Activated CD8-positive, alpha-beta memory T cell treated with anti-CD3 and anti-CD28 coated beads, Interleukin-2, amount 50 U/mL, for 1 hour (primary cell): ENCODE measurements at regions not wholly inside any gene's neighbourhood (a gene's known extent, or its start where the extent isn't known, plus 50 kb on each side); places are given as distances from the start of the nearest gene placed in this dataset.

ENCODE experiments used
- DNase-seq: peaks from one replicate; pipeline ENCODE4 v3.0.0-alpha.2; 2020; ENCODE audit errors: extremely low read depth

DNA sequence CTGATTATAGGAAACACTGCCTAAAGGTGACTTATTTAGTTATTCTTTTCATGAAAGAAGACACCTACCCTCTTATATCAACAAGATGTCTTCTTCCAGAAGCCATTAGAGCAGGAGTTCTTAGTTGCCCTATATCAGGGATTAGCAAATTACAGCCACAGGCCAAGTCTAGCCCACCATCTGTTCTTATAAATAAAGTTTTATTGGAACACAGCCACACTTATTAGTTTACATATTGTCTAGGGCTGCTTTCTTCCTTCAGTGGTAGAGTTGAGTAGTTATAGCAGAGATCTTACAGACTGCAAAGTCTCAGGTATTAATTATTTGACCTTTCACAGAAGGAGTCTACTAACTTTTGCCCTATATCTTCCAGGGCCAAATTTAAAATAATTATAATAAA lies 157.2 kb upstream of the NOCT start:
- DNase-seq: no peak

DNA sequence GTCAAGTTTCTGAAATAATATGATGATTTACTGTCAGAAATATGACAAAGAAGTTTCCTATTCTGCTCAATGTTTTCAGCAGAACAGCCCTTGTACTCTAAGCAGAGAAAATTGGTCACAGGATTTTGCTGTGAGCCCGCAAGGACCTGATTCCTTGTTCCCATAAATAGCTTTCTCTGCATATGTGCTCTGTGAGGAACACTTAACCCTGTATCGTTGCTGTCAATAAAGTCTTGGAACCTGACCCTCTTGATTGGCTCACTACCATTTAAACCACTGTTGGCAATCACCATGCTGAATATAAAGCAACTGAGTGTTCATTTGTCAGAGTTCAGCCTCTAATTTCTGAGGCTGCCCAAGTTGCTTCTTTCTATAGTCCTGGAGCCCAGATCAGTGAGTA lies 158.2 kb upstream of the NOCT start:
- no peak for DNase-seq

DNA sequence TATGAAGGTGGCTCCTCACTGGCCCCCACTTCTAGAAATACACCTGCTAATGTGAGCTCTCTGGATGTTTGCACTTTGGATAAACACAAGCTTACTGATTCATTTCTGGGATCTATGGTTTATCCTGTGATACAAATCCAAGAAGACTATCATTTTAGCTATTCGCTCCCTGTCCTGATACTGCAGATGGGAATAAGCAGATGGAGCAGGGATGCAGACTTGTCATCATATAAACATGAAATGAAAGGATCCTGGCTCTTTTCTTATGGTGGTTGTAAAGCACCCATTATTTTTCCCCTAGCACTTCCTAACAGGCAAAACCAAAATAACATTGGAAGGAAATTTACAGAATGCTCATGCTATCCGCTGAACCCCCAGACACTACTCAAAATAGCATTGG lies 162.9 kb upstream of the NOCT start:
- no peak for DNase-seq

DNA sequence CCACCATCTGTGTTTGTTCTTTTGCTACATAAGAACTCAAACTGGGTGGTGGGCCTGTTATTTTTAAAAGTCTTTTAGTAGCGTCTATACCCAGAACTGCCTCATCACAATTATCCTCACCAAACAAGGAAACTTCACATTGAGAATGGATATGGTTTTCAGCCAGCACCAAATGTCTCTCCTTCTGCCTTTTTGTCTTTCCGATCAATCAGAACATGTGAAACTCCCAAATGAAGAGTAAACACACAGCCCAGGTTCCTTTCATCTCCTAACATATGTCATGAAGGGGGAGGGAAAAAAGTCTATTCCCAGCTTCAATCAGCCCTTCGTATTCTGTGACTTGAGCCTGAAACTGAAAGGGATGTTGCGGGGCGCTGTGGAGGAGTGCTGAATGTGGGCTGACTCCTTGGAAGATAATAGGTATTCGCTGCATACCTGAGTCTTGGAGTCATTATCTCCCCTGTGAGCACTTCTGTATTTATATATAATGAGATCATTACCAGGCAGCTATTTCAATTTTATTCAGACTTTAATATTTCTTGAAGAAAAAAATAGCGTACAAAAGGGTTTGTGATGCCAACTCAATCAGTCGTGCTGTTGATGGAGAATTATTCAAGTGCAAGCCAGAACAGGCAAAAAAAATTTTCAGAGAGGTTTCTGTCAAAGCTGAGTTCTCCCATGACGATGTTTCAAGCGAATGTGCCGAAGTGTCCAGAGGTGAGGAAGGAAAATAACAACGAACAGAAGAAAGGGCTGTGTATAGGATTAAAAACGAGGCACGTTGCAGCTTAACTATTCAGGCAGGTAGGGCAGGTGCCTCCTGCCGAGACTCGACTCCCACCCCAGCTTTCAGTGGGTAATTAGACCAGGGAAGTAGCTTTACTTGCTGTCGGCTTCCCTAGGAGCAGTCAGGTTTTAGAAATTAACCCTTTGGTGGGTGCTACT lies 163.9 kb upstream of the NOCT start:
- no peak for DNase-seq

DNA sequence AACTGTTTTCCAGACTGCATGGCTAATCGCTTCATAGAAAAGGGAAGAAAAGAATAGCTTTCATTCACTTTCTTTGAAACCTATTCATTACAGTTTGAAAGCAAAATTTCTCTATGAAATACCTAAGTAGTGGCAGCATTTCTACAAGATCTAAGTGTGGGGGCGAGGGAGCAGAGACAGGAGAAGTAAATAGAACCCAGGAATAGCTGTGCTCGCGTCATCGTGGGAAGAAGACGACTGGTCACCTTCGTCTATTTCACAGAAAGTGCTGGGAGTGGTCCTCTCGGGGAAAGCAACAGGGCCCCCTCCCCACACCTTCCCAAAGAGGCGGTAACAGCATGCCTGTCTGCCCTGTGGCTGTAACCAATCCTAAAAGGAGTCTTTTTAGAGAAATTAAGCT lies 169.9 kb upstream of the NOCT start:
- DNase-seq: no peak

DNA sequence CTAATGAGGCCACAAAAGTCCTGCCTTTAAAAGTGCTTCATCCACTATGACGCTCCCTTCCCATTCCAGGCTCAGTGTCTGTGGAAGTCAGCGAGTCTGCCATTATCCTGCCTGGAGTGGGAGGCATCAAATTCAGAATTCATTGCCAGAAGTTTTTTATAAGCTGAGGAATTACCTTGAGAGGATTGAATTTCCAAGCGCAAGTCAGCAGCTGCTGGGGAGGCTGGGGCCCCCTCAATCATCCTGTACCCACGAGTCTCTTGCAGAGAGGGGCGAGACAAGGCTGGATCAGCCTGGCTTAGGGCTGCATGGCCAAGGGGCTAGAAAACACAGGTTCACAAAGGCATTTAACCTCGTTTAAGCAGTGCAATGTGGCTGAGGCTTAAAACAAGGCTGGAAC lies 170.5 kb upstream of the NOCT start:
- DNase-seq: no peak

DNA sequence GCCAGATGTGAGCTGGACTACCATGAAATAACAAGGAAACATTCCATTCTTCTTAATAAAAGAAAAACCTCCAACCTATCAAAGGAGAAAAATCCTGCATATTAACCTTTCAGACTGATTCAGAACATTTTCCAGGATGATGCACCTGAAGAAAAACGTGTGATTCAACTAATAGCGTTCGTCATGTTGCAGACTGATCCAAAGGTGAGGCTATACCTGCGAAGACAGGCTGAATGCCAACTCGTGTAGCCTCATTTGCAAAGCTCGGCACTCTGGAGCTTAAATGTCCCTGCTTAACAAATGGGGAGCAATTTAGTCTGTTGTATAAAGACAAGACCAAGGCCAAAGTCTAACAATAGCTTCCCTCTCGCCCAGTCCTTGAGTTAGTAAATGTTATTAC lies 172.0 kb upstream of the NOCT start:
- DNase-seq: no peak

DNA sequence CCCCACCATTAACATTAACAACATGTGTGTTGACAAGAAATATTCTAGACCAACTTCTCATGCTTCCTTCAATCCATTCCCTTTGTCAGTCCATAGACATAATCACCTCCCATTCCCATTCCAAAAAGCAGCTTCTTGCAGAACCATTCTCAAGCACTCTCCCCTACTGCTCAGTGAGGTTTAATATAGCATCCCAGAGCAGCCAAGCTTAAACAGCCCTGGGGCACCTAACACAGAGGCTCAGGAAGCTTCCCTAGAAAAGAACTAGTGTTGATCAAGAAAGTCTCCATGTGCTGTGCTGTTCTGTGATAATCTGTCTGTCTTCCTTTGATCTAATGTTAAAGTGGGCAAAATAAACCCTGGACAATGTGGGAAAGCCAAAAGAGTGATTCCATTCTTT lies 174.2 kb upstream of the NOCT start:
- DNase-seq: no peak

DNA sequence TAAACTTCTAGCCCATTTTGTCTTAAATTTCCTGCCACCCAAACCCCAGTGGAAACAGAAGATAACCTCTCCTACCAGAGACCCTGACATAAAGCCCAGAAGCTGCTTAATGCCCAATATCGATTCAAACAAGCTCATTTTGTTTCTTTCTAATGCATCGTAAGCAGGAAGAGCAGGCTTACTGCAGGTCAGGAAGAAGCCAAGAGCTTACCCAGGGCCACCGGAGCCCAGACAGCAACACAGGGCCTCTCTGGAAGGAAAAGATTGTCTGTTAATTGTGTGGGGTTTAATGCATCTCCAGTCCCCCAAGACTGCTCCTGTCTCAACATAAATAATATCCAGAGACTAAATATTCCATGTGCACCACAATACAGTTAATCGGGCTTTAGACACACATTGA lies 177.3 kb upstream of the NOCT start:
- no peak for DNase-seq

DNA sequence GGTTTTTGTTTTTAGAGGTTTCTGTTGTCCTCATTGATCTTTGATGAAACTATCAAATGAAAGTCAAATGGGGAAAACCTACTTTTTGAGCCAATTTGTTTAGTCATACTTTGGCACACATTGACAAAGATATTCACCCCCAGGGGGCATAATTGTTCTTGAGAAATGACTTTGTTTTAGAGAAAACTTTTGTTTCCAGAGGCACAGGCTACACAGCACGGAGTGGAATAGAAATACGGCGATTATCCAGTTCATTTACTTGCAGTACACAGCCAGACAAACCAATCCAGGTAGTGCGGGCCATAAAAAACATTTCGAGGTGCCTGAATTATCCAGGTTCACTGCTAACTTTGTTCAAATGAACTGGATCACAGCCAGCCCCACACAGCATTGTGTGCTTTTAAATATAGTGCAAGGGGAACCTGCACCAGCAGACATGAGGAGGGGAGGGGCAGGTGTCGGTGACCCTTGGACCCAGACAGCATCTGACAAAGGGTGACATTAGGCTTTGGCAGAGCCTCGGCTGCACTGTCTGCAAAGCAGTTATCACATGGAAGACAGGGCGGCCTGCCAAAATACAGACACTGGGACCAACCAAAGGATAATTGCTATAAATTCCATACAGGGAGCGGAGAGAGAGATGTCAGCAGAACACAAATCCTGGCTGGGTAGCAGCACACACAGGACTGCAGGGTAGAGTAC lies 179.6 kb upstream of the NOCT start:
- no peak for DNase-seq

DNA sequence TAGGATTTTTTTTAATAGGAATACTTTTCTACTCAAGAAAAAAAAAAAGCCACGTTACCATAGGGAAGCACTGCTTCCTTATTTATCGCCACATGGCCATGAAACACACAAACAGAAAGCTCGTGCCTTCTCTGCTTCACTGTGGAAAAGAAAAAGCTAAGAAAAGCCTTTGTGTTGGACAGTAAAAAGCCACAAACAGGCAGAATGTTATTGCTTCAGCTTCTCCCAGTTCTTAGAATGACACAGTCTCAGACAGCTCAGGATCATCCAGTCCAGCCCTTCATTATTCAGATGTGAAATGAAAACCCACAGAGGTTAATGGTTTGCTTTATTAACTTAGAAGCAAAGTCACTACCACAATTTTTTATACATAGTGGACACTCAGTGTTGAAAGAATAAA lies 181.6 kb upstream of the NOCT start:
- no peak for DNase-seq

DNA sequence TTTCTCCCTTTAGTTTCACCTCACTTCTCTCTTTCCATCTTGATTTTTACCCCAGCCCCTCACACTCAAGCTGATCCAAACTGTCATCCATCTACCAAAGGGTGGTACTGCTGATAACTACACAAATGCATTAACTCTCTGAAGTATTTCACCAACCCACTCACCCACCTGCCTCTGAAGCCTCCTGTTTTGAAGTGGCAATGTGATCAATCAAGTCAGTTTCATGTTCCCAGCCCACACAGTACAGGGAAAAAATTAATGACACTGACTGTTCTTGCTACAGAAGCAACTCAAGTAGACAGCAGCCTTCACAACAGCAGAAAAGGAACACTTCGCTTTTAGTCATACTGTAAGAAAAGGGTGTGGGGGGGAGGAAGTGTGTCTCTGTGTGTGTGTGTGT lies 183.0 kb upstream of the NOCT start:
- no peak for DNase-seq

DNA sequence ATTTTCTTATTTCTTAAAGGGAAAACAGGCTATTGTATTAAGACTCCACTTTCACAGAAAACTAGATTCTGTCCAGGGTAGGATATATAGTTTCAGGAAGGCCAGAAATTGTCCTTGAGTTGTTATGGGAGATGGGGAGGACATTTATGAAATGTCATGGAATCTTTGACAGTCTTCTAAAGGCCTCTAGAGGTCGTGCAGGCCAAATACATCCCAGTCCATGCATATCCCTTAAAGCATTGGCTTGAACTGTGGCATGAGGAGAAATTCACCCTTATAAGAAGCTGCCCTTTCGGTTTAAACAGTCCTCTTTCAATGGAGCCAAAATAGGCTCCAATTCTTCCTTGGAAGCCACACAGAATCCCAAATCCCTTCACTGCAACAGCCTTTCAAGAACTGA lies 183.6 kb upstream of the NOCT start:
- no peak for DNase-seq

DNA sequence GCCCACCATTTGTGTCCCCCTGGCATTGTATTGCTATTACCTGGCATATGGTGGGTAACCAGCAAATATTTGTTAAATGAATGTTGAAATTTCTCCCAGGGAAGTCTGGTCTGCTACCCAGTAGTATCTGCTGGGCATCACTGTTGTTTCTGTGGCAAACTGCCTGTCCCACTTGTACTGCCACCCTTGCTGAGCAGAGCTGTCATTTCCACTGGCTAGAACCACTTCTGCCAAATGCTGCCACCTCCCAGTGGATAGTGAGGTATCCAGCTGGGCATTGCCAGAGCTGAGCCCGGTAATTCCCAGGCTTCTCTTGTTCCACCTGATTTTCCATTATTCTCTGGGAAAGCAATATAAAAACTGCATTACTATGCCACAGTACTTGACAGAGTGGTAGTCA lies 186.7 kb upstream of the NOCT start:
- no peak for DNase-seq

DNA sequence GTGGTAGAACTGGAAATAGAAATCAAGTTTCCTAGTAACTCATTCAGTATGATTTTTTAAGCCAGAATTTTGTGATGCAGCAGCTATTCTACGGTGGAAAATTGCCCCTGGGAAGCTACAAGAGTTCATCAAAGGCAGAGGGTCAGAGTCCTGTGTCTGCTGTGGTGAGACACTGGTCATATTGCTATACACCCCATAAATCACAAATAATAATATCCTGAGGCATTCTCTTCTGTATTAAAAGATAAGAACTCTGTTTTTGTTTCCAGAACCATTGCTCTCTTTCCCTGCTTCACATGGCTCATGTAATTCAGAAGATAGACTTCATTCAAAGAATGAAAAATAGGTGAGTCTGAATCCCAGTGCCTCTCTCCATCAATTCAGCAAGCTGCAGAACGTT lies 188.8 kb upstream of the NOCT start:
- no peak for DNase-seq

DNA sequence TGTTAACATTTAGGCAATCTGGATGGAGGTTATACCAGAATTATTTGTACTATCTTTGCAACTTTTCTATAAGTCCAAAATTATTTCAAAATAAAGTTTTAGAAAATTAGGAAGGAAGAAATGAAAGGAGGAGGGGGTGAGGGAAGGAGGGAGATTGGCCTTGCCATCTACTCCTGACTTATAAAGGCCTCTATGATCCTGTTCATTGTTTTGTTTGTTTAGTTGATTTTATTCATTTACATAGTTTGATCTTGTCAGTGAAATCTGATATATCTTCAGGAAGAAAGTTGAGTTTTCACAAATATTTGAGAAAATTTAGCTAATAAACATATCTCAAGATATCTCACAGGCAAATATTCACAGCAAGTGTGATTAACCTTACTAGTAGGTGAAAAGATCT lies 189.3 kb upstream of the NOCT start:
- no peak for DNase-seq

DNA sequence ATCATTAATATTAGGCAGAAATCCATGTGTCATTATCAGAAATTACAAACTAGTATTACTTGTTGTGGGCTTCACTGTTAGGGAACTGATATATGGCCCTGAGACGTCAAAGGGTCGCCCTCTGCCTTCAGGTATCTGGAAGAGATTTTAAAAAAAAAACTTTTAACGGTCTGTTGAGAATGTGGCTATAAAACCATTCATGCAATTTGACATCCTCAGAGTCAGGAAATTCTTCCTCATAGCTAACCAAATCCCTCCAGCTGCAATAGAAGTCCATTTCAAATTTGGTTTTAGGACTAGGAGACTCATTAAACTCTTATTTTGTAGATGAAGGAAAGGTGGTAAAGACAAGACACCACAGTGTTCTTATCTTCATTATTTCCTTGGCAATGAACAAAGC lies 194.2 kb upstream of the NOCT start:
- no peak for DNase-seq

DNA sequence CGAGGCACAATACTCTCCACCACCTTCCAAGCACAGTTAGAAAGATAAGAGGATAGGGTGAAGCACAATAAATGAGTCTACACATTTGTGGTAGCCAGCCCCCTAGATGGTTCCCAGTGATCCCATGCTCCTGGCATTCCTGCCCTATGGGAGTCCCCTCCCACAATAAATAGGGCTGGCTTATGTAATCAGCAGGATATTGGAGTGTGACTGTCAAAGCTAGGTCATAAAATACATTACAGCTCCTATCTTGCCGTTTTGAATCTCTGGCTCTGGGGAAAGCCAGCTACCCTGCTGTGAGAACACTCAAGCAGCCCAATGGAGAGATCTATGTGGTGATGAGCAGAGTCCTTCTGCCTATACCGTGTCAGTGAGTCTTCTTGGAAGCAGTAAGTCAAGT lies 198.7 kb upstream of the NOCT start:
- no peak for DNase-seq

DNA sequence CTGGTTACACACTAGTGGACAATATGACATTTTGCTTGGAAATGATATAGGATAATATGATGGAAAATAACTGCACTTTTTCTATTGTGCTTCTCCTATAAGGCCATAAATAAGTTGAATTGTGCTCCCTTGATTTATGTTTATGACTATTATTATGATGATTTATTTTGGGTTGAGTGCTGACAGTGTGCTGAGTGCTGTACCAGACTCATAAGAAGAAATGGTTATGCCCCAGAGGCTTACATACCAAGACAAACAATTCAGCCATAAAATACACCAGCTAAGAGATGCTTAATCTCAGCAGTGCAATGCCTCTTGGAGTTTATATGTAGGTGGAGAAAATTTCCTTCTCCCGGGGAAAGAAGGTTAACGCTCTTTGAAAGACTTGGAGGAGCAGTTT lies 199.8 kb upstream of the NOCT start:
- DNase-seq: no peak

DNA sequence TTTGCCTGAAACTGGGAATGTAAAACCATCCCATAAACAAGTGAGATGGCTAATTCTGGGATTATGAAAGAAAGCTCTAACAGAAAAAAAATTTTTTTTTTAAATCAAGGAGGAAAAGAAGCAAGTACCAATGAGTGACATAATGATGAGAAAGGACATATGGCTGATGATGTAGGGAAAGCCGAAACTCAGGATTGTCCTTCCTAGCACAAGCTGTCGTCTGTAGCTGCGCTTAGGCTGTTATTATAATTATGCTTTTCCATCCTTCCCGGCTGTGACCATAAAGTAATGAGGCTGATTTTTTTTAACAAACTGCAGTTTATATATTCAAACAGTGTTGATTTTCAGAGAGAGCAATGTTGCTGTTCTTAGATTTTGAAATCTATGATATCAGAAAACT lies 209.8 kb upstream of the NOCT start:
- no peak for DNase-seq

DNA sequence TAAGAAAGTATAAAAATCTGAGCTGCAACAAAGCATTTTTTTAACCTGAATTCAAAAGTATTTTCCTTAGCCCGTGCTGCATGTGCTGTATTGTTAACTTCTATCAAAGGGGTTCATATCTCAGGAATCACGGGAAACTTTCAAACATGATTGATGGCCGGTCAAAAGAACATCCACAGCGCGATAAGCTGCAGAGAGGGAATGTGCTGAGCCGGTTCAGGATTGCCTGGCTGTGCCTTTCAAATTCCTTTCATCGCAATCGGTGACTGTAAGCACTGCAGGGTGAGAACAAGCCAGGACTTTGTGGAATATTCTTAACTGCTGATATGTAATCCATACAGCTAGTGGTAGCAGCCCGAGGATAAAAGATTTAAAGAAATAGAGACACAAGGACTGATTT lies 210.9 kb upstream of the NOCT start:
- no peak for DNase-seq

DNA sequence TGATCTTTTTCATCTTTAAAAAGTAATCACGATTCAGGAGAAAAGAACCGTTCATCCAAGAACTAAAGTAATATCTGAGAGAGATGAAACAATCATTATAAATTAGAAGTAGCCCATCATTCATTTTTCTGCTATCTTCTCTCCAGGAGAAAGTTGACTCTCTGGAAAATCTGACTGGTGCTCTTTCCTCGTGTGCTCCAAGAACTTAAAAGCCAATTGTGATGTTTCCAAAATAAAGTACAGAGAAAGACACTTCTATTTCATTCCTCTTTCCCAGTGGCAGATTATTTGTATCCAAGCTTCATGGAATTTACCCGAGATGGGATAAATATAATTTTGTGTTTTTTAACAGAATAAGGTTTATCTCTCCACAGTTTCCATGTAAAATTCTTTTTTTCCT lies 212.5 kb upstream of the NOCT start:
- DNase-seq: no peak

DNA sequence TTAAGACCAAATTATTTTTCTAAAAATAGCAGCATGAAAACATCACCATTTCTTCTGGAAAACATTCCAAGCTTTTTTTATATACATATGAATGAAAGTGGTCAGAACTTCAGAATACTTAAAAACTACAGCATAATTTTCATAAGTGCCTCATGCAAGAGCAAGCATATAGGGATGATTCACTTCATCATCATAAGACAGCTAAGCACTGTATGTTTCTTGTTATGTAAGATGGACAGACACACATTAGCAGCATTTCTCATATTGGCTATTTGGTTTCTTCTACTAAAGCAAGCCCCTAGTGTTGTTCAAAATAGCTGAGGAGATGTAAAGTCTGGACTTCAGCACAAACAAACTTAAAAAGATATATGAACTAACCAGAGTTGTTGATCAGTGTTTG lies 213.1 kb upstream of the NOCT start:
- DNase-seq: no peak

DNA sequence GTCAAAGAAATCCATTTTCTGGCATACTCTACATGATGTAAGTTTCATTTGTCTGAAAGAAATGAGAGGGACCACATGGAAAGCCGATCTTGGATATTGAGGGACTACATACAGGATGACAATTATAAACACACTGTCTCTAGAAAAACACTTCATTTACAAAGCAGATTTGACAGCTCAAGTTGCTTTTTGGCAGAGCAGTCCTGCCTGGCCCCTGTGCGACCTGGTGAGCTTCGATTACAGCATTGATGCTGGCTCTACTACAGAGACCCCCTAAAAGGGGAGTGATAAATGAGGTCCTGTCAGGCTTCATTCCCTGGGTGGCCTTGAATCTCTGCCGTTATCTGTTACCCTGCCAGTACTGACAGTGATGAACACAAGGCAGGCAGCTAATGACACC lies 215.2 kb upstream of the NOCT start:
- no peak for DNase-seq
